ENCODE measurements at regions not wholly inside any gene's neighbourhood (a gene's known extent, or its start where the extent isn't known, plus 50 kb on each side); places are given as distances from the start of the nearest gene placed in this dataset.

DNA sequence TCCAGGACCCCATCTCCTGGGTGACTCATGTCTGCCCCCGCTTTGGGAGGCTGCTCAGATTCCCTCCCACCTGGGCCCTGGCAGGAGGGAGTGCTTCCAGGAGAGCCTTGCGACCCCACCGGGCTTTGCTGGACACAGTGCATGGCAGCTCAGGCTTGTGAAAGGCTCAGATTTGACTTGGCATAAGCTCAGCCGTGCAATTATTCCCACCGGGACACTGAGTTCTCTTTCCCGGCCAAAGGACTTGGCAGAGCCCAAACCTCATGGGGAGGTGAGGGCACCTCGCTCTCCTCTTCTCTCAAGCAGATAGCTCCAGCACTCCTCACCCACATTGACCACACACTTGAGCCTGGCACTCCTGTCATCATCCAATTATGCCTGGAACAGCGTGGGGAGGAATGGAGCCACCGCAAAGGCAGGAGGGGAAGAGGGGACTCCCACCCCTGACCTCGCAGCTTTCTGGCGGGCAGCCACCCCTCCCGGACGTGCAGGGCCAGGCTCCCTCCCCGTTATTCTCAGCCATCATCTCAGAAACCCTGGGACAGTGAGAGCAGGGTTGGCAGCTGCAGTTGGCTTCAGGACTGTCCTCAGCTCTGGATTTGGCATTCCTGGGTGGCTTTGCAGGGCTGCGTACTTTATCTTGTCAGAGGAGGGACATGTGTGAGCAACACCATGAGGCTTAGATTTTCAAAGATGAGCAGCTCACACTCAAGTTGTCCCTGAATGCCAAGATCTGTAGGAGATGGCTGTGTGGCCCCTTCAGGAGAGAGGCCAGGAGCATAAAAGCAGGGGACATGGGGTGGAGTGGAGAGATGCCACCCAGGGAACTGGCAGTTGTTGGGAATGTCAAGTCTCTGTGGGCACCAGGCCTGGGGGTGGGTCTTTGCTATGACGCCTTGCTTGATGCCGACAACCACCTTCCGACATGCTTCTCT lies 306.2 kb downstream of the TEX29 start:
- TF ChIP-seq ZNF331 (CRISPR knock-in tag; IDR thresholded peaks at IDR 0.05; ENCODE audit: low read depth) (no peak), REST (IDR thresholded peaks at IDR 0.05; ENCODE audit: unreplicated experiment) (no peak), POLR2AphosphoS5 (IDR thresholded peaks at IDR 0.05; ENCODE audit: low read depth) (no peak)
- TF ChIP-seq, protein P1, sequence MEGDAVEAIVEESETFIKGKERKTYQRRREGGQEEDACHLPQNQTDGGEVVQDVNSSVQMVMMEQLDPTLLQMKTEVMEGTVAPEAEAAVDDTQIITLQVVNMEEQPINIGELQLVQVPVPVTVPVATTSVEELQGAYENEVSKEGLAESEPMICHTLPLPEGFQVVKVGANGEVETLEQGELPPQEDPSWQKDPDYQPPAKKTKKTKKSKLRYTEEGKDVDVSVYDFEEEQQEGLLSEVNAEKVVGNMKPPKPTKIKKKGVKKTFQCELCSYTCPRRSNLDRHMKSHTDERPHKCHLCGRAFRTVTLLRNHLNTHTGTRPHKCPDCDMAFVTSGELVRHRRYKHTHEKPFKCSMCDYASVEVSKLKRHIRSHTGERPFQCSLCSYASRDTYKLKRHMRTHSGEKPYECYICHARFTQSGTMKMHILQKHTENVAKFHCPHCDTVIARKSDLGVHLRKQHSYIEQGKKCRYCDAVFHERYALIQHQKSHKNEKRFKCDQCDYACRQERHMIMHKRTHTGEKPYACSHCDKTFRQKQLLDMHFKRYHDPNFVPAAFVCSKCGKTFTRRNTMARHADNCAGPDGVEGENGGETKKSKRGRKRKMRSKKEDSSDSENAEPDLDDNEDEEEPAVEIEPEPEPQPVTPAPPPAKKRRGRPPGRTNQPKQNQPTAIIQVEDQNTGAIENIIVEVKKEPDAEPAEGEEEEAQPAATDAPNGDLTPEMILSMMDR (conservative IDR thresholded peaks at IDR 0.05; ENCODE audit: low read depth in 2 of 2): no peak

Data from GM23338 (cell line).